ENCODE measurements at regions not wholly inside any gene's neighbourhood (a gene's known extent, or its start where the extent isn't known, plus 50 kb on each side); places are given as distances from the start of the nearest gene placed in this dataset.

GRCh38 chr9:1327467-1327866 is 277.3 kb downstream of the DMRT2 start:
- no peaks in the 10 kb centered on the region for H3K9me3 Mint-ChIP-seq
- H3K4me1 Mint-ChIP-seq (ENCODE audit: low read depth): no peaks in the 10 kb centered on the region
- no peak overlapping the region for H3K4me3 Mint-ChIP-seq
- H3K36me3 Mint-ChIP-seq (ENCODE audit: low read depth): no peaks in the 10 kb centered on the region
- no peak for DNase-seq (ENCODE audit: low spot score)
- intact Hi-C loops (cut with micrococcal nuclease): no loop called here
- no peak overlapping the region for H3K27ac Mint-ChIP-seq
- H3K27me3 Mint-ChIP-seq (ENCODE audit: insufficient read depth): peaks cover 8% of the 10 kb centered on the region

- intact Hi-C loops (cut with micrococcal nuclease): no loop called here
- Mint-ChIP-seq H3K36me3 (ENCODE audit: low read depth) (no peaks in the 10 kb centered on the region), H3K9me3 (no peaks in the 10 kb centered on the region), H3K4me3 (no peak overlapping the region), H3K27me3 (ENCODE audit: insufficient read depth) (peaks cover 7% of the 10 kb centered on the region), H3K27ac (no peak overlapping the region), H3K4me1 (ENCODE audit: low read depth) (no peaks in the 10 kb centered on the region)
- DNase-seq (ENCODE audit: low spot score): no peak
These were observed 278.2 kb downstream of the DMRT2 start for GRCh38 chr9:1328341-1328740.

DNA sequence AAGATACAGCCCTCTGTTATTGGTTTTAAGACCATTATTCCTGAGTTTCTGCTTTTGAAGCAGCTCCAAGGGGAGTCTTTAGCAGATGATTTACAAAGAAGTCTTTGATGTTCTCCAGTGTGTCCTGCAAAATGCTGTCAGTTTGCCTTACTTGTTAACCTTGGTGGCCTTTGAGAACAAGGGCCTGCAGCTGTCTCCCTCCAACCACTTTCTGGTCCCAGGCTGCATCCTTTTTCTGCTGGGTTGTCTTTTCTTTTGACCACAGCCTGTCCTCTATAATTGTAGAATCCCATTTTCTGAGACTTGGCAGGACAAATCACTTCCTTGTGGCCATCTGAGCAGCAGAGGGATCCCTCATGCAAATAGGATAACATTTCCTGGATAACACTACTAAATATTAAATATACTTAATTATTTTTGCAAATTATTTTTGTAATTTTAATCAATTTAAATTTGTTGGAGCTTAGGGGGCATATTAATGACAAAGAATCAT is 281.4 kb downstream of the DMRT2 start:
- Mint-ChIP-seq H3K4me3 (no peak overlapping the region), H3K4me1 (ENCODE audit: low read depth) (no peaks in the 10 kb centered on the region), H3K27me3 (ENCODE audit: insufficient read depth) (peaks cover 4% of the 10 kb centered on the region)

DNA sequence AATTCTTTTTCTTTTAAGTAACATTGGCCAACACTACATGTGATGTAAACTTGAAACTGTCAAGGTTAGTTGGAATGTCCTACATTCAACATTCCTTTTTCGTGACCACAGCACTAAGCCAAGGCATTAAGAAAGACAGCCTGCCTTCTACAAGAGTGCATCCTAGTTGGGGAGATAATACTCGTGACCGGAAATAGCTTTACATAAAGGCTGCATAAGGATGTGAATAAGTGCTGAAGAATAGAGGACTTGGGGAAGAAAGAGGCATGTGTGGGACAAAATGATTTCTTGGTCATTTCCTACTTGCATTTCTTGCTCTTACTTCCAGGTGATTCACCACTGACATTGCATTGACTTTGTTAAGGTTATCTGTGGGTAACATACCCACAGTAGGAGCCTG is 282.0 kb downstream of the DMRT2 start:
- no peaks in the 10 kb centered on the region for H3K4me1 Mint-ChIP-seq (ENCODE audit: low read depth)
- no peaks in the 10 kb centered on the region for H3K36me3 Mint-ChIP-seq (ENCODE audit: low read depth)
- H3K9me3 Mint-ChIP-seq: no peaks in the 10 kb centered on the region

More for the DNA sequence above, 281.4 kb downstream of the DMRT2 start:
- DNase-seq (ENCODE audit: low spot score): no peak
- no peak overlapping the region for H3K27ac Mint-ChIP-seq
- intact Hi-C loops (cut with micrococcal nuclease): no loop called here
- no peaks in the 10 kb centered on the region for H3K36me3 Mint-ChIP-seq (ENCODE audit: low read depth)
- H3K9me3 Mint-ChIP-seq: no peaks in the 10 kb centered on the region

GRCh38 chr9:1335174-1335573 is 285.0 kb downstream of the DMRT2 start:
- peaks cover 7% of the 10 kb centered on the region for H3K9me3 Mint-ChIP-seq
- no peak for DNase-seq (ENCODE audit: low spot score)
- H3K27ac Mint-ChIP-seq: no peak overlapping the region
- peaks cover 4% of the 10 kb centered on the region for H3K27me3 Mint-ChIP-seq (ENCODE audit: insufficient read depth)
- no peaks in the 10 kb centered on the region for H3K36me3 Mint-ChIP-seq (ENCODE audit: low read depth)
- H3K4me3 Mint-ChIP-seq: no peak overlapping the region
- H3K4me1 Mint-ChIP-seq (ENCODE audit: low read depth): no peaks in the 10 kb centered on the region
- intact Hi-C loops (cut with micrococcal nuclease): no loop called here

More for the DNA sequence above, 282.0 kb downstream of the DMRT2 start:
- H3K4me3 Mint-ChIP-seq: no peak overlapping the region
- intact Hi-C loops (cut with micrococcal nuclease): no loop called here
- no peak for DNase-seq (ENCODE audit: low spot score)
- H3K27ac Mint-ChIP-seq: no peak overlapping the region
- peaks cover 4% of the 10 kb centered on the region for H3K27me3 Mint-ChIP-seq (ENCODE audit: insufficient read depth)

GRCh38 chr9:1337169-1337568 is 287.0 kb downstream of the DMRT2 start:
- intact Hi-C loops (cut with micrococcal nuclease): no loop called here
- no peaks in the 10 kb centered on the region for H3K4me1 Mint-ChIP-seq (ENCODE audit: low read depth)
- H3K36me3 Mint-ChIP-seq (ENCODE audit: low read depth): no peaks in the 10 kb centered on the region
- peaks cover 2% of the 10 kb centered on the region for H3K27me3 Mint-ChIP-seq (ENCODE audit: insufficient read depth)
- no peak overlapping the region for H3K4me3 Mint-ChIP-seq
- no peak for DNase-seq (ENCODE audit: low spot score)
- H3K27ac Mint-ChIP-seq: no peak overlapping the region
- H3K9me3 Mint-ChIP-seq: peaks cover 7% of the 10 kb centered on the region

GRCh38 chr9:1340390-1340789 is 290.2 kb downstream of the DMRT2 start:
- H3K4me3 Mint-ChIP-seq: no peak overlapping the region
- no peak for DNase-seq (ENCODE audit: low spot score)
- H3K27me3 Mint-ChIP-seq (ENCODE audit: insufficient read depth): no peaks in the 10 kb centered on the region
- H3K27ac Mint-ChIP-seq: no peak overlapping the region
- H3K9me3 Mint-ChIP-seq: peaks cover 18% of the 10 kb centered on the region
- intact Hi-C loops (cut with micrococcal nuclease): no loop called here
- no peaks in the 10 kb centered on the region for H3K4me1 Mint-ChIP-seq (ENCODE audit: low read depth)
- H3K36me3 Mint-ChIP-seq (ENCODE audit: low read depth): no peaks in the 10 kb centered on the region

DNA sequence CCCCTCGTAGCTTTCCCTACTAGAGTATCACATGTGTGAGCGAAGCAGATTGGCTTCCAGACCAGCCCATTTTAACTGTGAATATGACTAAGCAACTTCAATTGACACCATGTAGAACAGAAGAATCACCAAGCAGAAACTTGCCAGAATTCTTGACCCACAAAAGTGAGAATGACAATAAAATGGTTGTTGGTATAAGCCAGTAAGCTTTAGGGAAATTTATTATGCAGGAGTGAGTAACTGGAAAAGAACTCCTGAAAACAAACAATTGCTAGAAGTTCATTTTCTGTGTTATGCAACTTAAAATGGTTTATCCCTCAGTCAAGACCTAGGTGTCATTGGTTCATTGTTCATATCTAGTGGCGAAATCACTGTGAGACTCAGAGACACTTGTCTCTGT is 303.1 kb downstream of the DMRT2 start:
- no peak overlapping the region for H3K4me3 Mint-ChIP-seq
- peaks cover 3% of the 10 kb centered on the region for H3K9me3 Mint-ChIP-seq
- intact Hi-C loops (cut with micrococcal nuclease): no loop called here
- no peaks in the 10 kb centered on the region for H3K36me3 Mint-ChIP-seq (ENCODE audit: low read depth)
- no peak for DNase-seq (ENCODE audit: low spot score)
- H3K27ac Mint-ChIP-seq: no peak overlapping the region
- no peaks in the 10 kb centered on the region for H3K4me1 Mint-ChIP-seq (ENCODE audit: low read depth)
- H3K27me3 Mint-ChIP-seq (ENCODE audit: insufficient read depth): peaks cover 7% of the 10 kb centered on the region

- H3K27me3 Mint-ChIP-seq (ENCODE audit: insufficient read depth): peaks cover 7% of the 10 kb centered on the region
- no peak for DNase-seq (ENCODE audit: low spot score)
- no peak overlapping the region for H3K4me3 Mint-ChIP-seq
- peaks cover 3% of the 10 kb centered on the region for H3K9me3 Mint-ChIP-seq
- no peaks in the 10 kb centered on the region for H3K4me1 Mint-ChIP-seq (ENCODE audit: low read depth)
- intact Hi-C loops (cut with micrococcal nuclease): no loop called here
- no peak overlapping the region for H3K27ac Mint-ChIP-seq
- H3K36me3 Mint-ChIP-seq (ENCODE audit: low read depth): no peaks in the 10 kb centered on the region
These were observed 303.9 kb downstream of the DMRT2 start for GRCh38 chr9:1354086-1354485.

DNA sequence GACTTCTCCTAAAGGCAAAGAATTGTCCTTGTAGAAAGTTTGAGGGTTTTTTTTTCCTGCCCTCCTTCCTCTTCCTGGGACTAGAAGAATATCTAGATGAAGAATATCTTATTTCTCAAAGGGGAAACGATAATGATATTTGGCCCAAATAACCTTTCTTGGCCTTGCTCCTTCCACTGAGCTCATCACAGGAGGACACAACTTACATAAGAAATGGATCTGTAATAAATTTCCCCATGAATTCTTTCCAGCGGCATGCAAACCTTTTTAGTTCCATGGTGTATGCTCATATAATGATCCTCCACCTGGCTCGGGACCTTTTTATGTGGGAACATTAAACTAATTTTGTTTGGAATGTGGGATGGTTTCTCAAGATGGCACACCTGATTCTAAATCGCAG is 304.4 kb downstream of the DMRT2 start:
- DNase-seq (ENCODE audit: low spot score): no peak
- peaks cover 3% of the 10 kb centered on the region for H3K9me3 Mint-ChIP-seq
- H3K27ac Mint-ChIP-seq: no peak overlapping the region
- H3K36me3 Mint-ChIP-seq (ENCODE audit: low read depth): no peaks in the 10 kb centered on the region
- peaks cover 9% of the 10 kb centered on the region for H3K27me3 Mint-ChIP-seq (ENCODE audit: insufficient read depth)
- no peaks in the 10 kb centered on the region for H3K4me1 Mint-ChIP-seq (ENCODE audit: low read depth)
- intact Hi-C loops (cut with micrococcal nuclease): no loop called here
- H3K4me3 Mint-ChIP-seq: no peak overlapping the region

DNA sequence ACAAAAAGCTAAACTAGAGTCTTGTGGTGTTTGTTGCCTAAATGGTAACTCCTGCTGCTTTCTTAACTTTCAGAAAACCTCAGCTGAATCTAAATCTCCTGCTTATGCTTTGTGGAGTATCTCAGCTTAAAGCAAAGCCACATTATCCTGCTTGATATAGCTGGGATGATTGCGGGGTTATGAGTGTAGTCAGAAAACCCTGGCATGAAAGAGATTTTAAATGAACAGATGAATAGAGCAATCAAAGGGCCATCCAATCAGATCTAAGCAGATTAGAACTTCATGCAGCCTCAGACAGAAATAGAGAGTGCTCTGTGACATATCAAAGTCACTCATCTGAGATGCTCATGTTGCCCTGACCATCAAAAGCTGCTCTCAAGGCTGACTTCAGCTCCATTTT is 305.5 kb downstream of the DMRT2 start:
- peaks cover 9% of the 10 kb centered on the region for H3K27me3 Mint-ChIP-seq (ENCODE audit: insufficient read depth)
- H3K36me3 Mint-ChIP-seq (ENCODE audit: low read depth): no peaks in the 10 kb centered on the region
- DNase-seq (ENCODE audit: low spot score): no peak
- intact Hi-C loops (cut with micrococcal nuclease): no loop called here
- no peaks in the 10 kb centered on the region for H3K4me1 Mint-ChIP-seq (ENCODE audit: low read depth)
- H3K9me3 Mint-ChIP-seq: peaks cover 3% of the 10 kb centered on the region
- H3K27ac Mint-ChIP-seq: no peak overlapping the region
- H3K4me3 Mint-ChIP-seq: no peak overlapping the region

DNA sequence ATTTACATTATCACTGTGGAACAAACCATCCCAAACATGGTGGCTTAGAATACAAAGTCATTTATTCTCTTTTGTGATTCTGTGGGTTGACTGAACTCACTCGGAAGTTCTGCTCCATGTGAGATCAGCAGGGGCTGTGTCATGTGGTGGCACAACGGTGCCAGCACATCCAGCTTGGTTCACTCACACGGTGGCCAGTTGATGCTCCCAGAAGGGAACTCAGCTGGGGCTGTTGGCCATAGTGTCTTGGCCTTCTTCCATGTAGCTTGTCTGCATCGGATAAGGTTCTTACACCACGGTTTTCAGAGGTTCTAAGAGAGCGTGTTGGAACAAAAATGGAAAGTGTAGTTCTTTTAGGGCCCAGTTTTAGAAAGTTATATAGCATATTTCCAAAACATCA is 312.7 kb downstream of the DMRT2 start:
- no peak for DNase-seq (ENCODE audit: low spot score)
- no peak overlapping the region for H3K4me3 Mint-ChIP-seq
- intact Hi-C loops (cut with micrococcal nuclease): no loop called here
- peaks cover 7% of the 10 kb centered on the region for H3K27me3 Mint-ChIP-seq (ENCODE audit: insufficient read depth)
- H3K27ac Mint-ChIP-seq: no peak overlapping the region
- H3K9me3 Mint-ChIP-seq: peaks cover 12% of the 10 kb centered on the region
- no peaks in the 10 kb centered on the region for H3K4me1 Mint-ChIP-seq (ENCODE audit: low read depth)
- H3K36me3 Mint-ChIP-seq (ENCODE audit: low read depth): no peaks in the 10 kb centered on the region

DNA sequence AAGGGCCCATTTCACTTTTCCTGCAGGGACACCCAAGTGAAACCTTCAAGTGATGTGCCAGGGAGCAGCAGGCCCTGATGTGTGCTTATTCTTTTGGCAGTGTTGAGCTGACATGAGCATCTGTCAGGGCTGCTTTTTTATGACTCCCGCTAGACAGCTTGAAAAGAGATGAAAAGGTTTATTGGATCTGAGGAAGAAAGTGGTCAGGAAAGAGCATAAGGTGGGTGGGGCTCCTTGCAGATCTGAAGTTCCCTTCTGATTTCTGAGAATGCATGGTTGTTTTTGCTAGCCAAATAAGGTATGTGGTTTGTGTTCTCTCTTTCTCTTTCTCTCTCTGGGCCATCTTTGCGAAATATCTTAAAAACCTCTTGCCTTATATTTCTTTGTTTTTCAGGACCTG is 316.1 kb downstream of the DMRT2 start:
- H3K36me3 Mint-ChIP-seq (ENCODE audit: low read depth): no peaks in the 10 kb centered on the region
- DNase-seq (ENCODE audit: low spot score): peak; percentile 37
- H3K4me1 Mint-ChIP-seq (ENCODE audit: low read depth): no peaks in the 10 kb centered on the region
- peaks cover 12% of the 10 kb centered on the region for H3K9me3 Mint-ChIP-seq
- intact Hi-C loops (cut with micrococcal nuclease): no loop called here
- H3K4me3 Mint-ChIP-seq: peak overlapping the region; percentile 25
- peaks cover 5% of the 10 kb centered on the region for H3K27me3 Mint-ChIP-seq (ENCODE audit: insufficient read depth)
- peak overlapping the region; percentile 68 for H3K27ac Mint-ChIP-seq

GRCh38 chr9:1369297-1369696 is 319.1 kb downstream of the DMRT2 start:
- no peak for DNase-seq (ENCODE audit: low spot score)
- Mint-ChIP-seq H3K36me3 (ENCODE audit: low read depth) (no peaks in the 10 kb centered on the region), H3K4me1 (ENCODE audit: low read depth) (no peaks in the 10 kb centered on the region), H3K27me3 (ENCODE audit: insufficient read depth) (peaks cover 4% of the 10 kb centered on the region), H3K9me3 (peaks cover 5% of the 10 kb centered on the region), H3K27ac (no peak overlapping the region), H3K4me3 (no peak overlapping the region)
- intact Hi-C loops (cut with micrococcal nuclease): no loop called here

Data from activated T-helper 1 cell treated with anti-CD3 and anti-CD28 coated beads, Interleukin-12 subunit alpha, Interleukin-12 subunit beta, Interleukin-2, Interleukin-4 antibody, amounts not matched to agents 30 ng/mL and 10 ng/mL and 1 ng/mL, durations not matched to agents 14 hours and 24 hours and 36 hours (primary cell).